ENCODE measurements at regions not wholly inside any gene's neighbourhood (a gene's known extent, or its start where the extent isn't known, plus 50 kb on each side); places are given as distances from the start of the nearest gene placed in this dataset.

DNA sequence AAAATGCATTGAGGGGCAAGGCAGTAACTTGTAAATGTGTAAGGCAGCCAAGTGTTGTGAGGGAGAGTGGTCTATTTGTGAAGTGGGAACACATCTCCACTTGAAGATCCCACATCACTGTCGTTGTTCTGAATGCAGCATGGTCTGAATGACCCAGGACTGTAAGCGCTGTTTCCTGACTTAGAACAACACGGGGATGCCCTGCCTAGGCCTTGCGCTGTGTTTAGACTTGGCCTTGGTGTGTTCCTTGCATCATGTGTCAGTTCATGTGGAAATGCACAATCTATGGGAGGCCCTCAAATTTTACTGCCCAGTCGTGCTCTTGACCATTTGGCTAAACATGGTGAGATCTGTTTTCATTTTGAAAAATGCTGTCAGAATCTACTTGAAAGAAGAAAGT is 205.1 kb downstream of the SOX11 start:
- Histone ChIP-seq H3K4me1 (ENCODE audit: control insufficient read depth in 1 of 2, low read depth in 2 of 2) (no peaks in the 10 kb centered on the region), H3K27me3 (replicated peaks; ENCODE audit: insufficient read depth) (no peaks in the 10 kb centered on the region), H3K27ac (no peak overlapping the region), H3K4me3 (no peak overlapping the region), H3K36me3 (no peaks in the 10 kb centered on the region), H3K9me3 (no peaks in the 10 kb centered on the region)
- DNase-seq (ENCODE audit: low spot score) (no peak), ATAC-seq (ENCODE audit: insufficient number of reproducible peaks, low FRiP score, low read depth) (no peak)
- TF ChIP-seq CTCF (IDR thresholded peaks at IDR 0.05) = no peak

DNA sequence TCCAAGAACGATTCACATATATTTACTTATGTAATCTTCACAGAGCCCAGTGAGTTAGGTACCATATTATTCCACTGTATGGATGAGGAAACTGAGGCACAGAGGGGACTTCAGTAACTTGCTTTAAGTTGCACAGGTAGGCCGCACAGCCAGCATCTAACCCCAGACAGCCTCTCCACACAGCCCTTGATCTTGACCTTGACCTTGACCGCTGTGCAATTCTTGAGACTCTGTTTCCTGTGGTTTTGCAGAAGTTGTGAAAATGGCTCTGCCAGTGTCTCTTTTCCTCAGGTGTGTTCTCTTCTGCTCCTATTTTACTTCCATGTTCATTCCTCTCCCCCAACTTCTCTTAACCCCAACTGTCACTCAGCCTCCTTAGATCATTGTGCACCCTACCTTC is 206.5 kb downstream of the SOX11 start:
- no peaks in the 10 kb centered on the region for H3K4me1 ChIP-seq (ENCODE audit: control insufficient read depth in 1 of 2, low read depth in 2 of 2)
- no peak overlapping the region for H3K4me3 ChIP-seq
- no peaks in the 10 kb centered on the region for H3K27me3 ChIP-seq (replicated peaks; ENCODE audit: insufficient read depth)
- H3K36me3 ChIP-seq = no peaks in the 10 kb centered on the region
- no peaks in the 10 kb centered on the region for H3K9me3 ChIP-seq
- no peak overlapping the region for H3K27ac ChIP-seq
- DNase-seq (ENCODE audit: low spot score) (no peak), ATAC-seq (ENCODE audit: insufficient number of reproducible peaks, low FRiP score, low read depth) (no peak)
- TF ChIP-seq CTCF (IDR thresholded peaks at IDR 0.05) = no peak

DNA sequence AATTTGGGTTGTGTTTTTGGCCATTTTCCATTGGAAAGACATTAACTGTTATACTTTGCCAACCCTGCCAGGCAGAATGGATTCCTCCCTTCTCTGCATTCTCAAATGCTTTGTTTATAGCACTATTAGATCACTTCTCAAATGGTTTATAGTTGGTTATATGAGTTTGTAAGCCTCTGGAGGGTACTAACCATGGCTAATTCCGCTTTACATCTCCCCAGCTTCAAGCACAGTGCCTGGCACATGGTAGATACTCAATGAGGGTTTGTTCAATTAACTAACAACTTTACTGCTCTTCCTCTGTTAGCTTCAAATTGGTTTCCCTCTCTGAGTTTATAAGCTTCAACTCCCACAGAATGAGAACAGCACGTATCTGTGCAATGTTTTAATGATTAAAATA is 213.5 kb downstream of the SOX11 start:
- ATAC-seq (ENCODE audit: insufficient number of reproducible peaks, low FRiP score, low read depth) = no peak
- Histone ChIP-seq H3K27ac (no peak overlapping the region), H3K4me3 (no peak overlapping the region), H3K4me1 (ENCODE audit: control insufficient read depth in 1 of 2, low read depth in 2 of 2) (no peaks in the 10 kb centered on the region), H3K9me3 (no peaks in the 10 kb centered on the region), H3K27me3 (replicated peaks; ENCODE audit: insufficient read depth) (no peaks in the 10 kb centered on the region), H3K36me3 (no peaks in the 10 kb centered on the region)
- no peak for DNase-seq (ENCODE audit: low spot score)
- no peak for TF ChIP-seq CTCF (IDR thresholded peaks at IDR 0.05)

DNA sequence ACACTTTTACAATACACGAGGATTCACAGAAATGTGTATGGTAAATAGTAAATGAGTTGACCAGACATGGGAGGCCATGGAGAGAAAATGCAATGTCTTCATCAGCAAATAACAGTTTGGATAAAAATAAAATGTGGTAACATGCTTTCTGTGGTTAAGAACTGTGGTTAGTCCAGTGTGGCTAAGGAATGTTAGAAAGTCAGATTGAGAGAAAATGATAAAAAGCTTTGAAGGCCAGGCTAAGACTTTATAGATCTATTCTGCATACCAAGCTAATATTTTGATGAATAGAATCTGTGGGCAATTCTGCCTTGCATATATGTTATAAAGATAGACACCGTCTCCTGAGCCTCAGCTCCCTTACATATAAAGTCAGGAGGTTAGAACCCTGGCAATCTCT is 215.9 kb downstream of the SOX11 start:
- TF ChIP-seq CTCF (IDR thresholded peaks at IDR 0.05) = no peak
- DNase-seq (ENCODE audit: low spot score) (no peak), ATAC-seq (ENCODE audit: insufficient number of reproducible peaks, low FRiP score, low read depth) (no peak)

DNA sequence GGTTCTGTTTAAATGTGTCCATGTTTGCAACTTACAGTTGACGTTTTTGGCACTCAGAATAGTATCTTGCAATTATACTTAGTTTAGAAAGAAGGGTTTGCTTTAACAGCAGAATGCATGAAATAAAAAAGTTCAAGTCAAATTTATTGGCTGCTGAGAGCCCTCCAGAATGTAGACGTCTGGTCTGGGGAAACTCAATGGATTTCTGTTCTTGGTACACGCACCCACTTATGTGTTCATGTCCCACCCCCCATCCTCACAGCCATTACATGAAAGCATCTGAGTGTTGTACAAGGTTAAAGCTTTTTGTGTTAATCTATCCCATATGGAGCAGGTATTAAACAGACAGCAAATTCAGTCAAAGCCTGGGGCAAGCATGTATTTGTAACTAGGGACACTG is 219.5 kb downstream of the SOX11 start:
- Histone ChIP-seq H3K9me3 (no peaks in the 10 kb centered on the region), H3K27ac (no peak overlapping the region), H3K4me3 (no peak overlapping the region), H3K27me3 (replicated peaks; ENCODE audit: insufficient read depth) (no peaks in the 10 kb centered on the region), H3K4me1 (ENCODE audit: control insufficient read depth in 1 of 2, low read depth in 2 of 2) (no peaks in the 10 kb centered on the region), H3K36me3 (no peaks in the 10 kb centered on the region)
- no peak for DNase-seq (ENCODE audit: low spot score)
- no peak for TF ChIP-seq CTCF (IDR thresholded peaks at IDR 0.05)
- ATAC-seq (ENCODE audit: insufficient number of reproducible peaks, low FRiP score, low read depth) = no peak

More for the DNA sequence above, 215.9 kb downstream of the SOX11 start:
- H3K36me3 ChIP-seq = no peaks in the 10 kb centered on the region
- no peak overlapping the region for H3K4me3 ChIP-seq
- no peaks in the 10 kb centered on the region for H3K4me1 ChIP-seq (ENCODE audit: control insufficient read depth in 1 of 2, low read depth in 2 of 2)
- no peaks in the 10 kb centered on the region for H3K27me3 ChIP-seq (replicated peaks; ENCODE audit: insufficient read depth)
- no peak overlapping the region for H3K27ac ChIP-seq
- no peaks in the 10 kb centered on the region for H3K9me3 ChIP-seq
